K562 (cell line): ENCODE measurements at regions not wholly inside any gene's neighbourhood (a gene's known extent, or its start where the extent isn't known, plus 50 kb on each side); places are given as distances from the start of the nearest gene placed in this dataset.
A peak's percentile ranks its signal among the peaks of the same experiment; 100 is the strongest.

Experiments
- ATF7 ChIP-seq: fragments of 450-650 bp; IDR thresholded peaks from 2 replicates; pipeline ENCODE4 v1.7.1; 2014; ENCODE audit warnings: mild to moderate bottlenecking, moderate library complexity
- BCL6 ChIP-seq: fragments of 250-450 bp; sonication (Bioruptor Pico); IDR thresholded peaks from 2 replicates; pipeline ENCODE4 v1.4.0; 2020
- CBFA2T2 ChIP-seq: fragments of 450-650 bp; conservative IDR thresholded peaks from 2 replicates; pipeline ENCODE4 v1.6.1; 2017; ENCODE audit warnings: mild to moderate bottlenecking
- ELF4 ChIP-seq: fragments of 450-650 bp; formaldehyde crosslinking; IDR thresholded peaks from 2 replicates; pipeline ENCODE4 v1.4.0; 2022; ENCODE audit warnings: missing genetic modification characterization
- FOXM1 ChIP-seq, 2 experiments: fragments of 450-650 bp in 1 of 2; sonication (generic) in 1 of 2; formaldehyde crosslinking in 1 of 2; IDR thresholded peaks; 2 replicates each; pipeline versions ENCODE4 v1.6.1 to v1.9.0; 2017 to 2022; ENCODE audit warnings: low read depth in 2 of 2, mild to moderate bottlenecking in 2 of 2, missing genetic modification reagents in 1 of 2, moderate library complexity in 1 of 2
- GATAD2A ChIP-seq: fragments of 450-650 bp; IDR thresholded peaks from 2 replicates; pipeline ENCODE4 v1.6.1; 2017
- GATAD2B ChIP-seq: fragments of 450-650 bp; IDR thresholded peaks from 2 replicates; pipeline ENCODE4 v1.6.1; 2017; ENCODE audit warnings: mild to moderate bottlenecking, borderline replicate concordance
- KHSRP ChIP-seq: fragments of 450-650 bp; IDR thresholded peaks from 2 replicates; pipeline ENCODE4 v1.6.1; 2017
- MAZ ChIP-seq, 2 experiments: fragments of 450-650 bp in 1 of 2; sonication (generic) in 1 of 2; formaldehyde crosslinking; IDR thresholded peaks in 1 of 2; conservative IDR thresholded peaks in 1 of 2; 2 replicates each; pipeline versions ENCODE4 v1.4.0 to v1.5.0; 2020; ENCODE audit warnings: mild to moderate bottlenecking in 1 of 2, missing genetic modification reagents in 1 of 2
- MTA2 ChIP-seq: fragments of 450-650 bp; IDR thresholded peaks from 2 replicates; pipeline ENCODE4 v1.6.1; 2016; ENCODE audit warnings: low read depth
- OTX1 ChIP-seq: fragments of 450-650 bp; formaldehyde crosslinking; IDR thresholded peaks from 2 replicates; pipeline ENCODE4 v1.4.0; 2022; ENCODE audit warnings: mild to moderate bottlenecking
- RCOR1 ChIP-seq, 2 experiments: IDR thresholded peaks; 2 replicates each; pipeline ENCODE4 v1.6.1; 2012; ENCODE audit warnings: low read depth in 2 of 2, low read length in 2 of 2, borderline replicate concordance in 1 of 2, improper control_type of control experiment in 1 of 2
- SMAD3 ChIP-seq: fragments of 450-650 bp; formaldehyde crosslinking; conservative IDR thresholded peaks from 2 replicates; pipeline ENCODE4 v1.4.0; 2020; ENCODE audit warnings: mild to moderate bottlenecking
- ZNF197 ChIP-seq: fragments of 200-800 bp; sonication (Bioruptor generic); IDR thresholded peaks from 2 replicates; pipeline ENCODE4 v1.6.1; 2016; ENCODE audit warnings: low read depth, missing genetic modification characterization, missing compliant biosample characterization
- ZNF239 ChIP-seq: fragments of 250-450 bp; sonication (Bioruptor Pico); IDR thresholded peaks from 2 replicates; pipeline ENCODE4 v1.4.0; 2020; ENCODE audit warnings: mild to moderate bottlenecking
- ZNF311 ChIP-seq: fragments of 250-450 bp; sonication (Bioruptor Pico); IDR thresholded peaks from 2 replicates; pipeline ENCODE4 v1.4.0; 2020; ENCODE audit warnings: mild to moderate bottlenecking, moderate library complexity
- ZNF41 ChIP-seq: fragments of 250-450 bp; sonication (Bioruptor Pico); conservative IDR thresholded peaks from 2 replicates; pipeline ENCODE4 v1.4.0; 2020; ENCODE audit warnings: mild to moderate bottlenecking
- TF ChIP-seq, protein P1 (sequence below): fragments of 450-650 bp; IDR thresholded peaks from 2 replicates; pipeline ENCODE4 v1.6.1; 2014; ENCODE audit warnings: low read depth, mild to moderate bottlenecking, moderate library complexity, borderline replicate concordance
- TF ChIP-seq, protein P2 (sequence below): fragments of 450-650 bp; IDR thresholded peaks from 2 replicates; pipeline ENCODE4 v1.6.1; 2016; ENCODE audit warnings: mild to moderate bottlenecking
- TF ChIP-seq, protein P3 (sequence below), 3 experiments: fragments of 200-800 bp in 1 of 3; fragments of 250-450 bp in 1 of 3; fragments of 450-650 bp in 1 of 3; sonication (Bioruptor Pico) in 1 of 3; sonication (Bioruptor generic) in 1 of 3; formaldehyde crosslinking in 1 of 3; IDR thresholded peaks; 2 replicates each; pipeline versions ENCODE4 v1.6.1 to v1.8.0; 2016 to 2022; ENCODE audit warnings: mild to moderate bottlenecking in 2 of 3, missing genetic modification characterization in 2 of 3, missing compliant biosample characterization in 1 of 3, moderate library complexity in 1 of 3

DNA sequence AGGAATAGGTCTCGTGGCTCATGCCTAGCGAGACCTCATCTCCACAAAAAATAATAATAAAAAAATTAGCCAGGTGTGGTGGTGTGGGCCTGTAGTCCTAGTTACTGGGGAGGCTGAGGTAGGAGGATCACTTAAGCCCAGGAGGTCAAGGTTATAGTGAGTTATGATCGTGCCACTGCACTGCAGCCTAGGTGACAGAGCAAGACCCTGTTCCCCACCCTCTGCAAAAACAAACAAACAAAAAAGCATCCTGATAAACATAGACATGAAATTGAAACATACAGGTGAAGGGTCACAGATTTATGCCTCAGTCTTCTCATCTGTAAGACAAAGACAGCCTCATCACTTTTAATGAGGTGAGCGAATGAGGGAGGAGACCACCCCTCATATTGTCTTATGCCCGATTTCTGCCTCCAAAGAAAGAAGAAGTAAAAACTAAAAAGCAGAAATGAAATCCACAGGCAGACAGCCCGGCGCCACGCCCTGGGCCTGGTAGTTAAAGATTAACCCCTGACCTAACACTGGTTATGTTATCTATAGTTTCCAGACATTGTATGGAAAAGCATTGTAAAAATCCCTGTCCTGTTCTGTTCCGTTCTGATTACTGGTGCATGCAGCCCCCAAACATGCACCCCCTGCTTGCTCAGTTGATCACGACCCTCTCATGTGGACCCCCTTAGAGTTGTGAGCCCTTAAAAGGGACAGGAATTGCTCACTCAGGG is 138.5 kb downstream of the OR2B2 start (continued):
- TF ChIP-seq GATAD2B: peak; percentile 47; the same call in 1 of the 2 replicates
- peak; percentile 79 for TF ChIP-seq GATAD2A
- peak; percentile 30 for TF ChIP-seq ZNF239 (CRISPR knock-in tag)
- TF ChIP-seq ZNF41: peak; percentile 77; the same call in 1 of the 2 replicates
- TF ChIP-seq ATF7: peak; percentile 85
- peak; percentile 44 to 55; a peak in 3 of 4 replicates for TF ChIP-seq MAZ (CRISPR knock-in tag; conservative IDR thresholded peaks at IDR 0.05 in 1 of 2, IDR thresholded peaks at IDR 0.05 in 1 of 2)
- TF ChIP-seq, protein P1, sequence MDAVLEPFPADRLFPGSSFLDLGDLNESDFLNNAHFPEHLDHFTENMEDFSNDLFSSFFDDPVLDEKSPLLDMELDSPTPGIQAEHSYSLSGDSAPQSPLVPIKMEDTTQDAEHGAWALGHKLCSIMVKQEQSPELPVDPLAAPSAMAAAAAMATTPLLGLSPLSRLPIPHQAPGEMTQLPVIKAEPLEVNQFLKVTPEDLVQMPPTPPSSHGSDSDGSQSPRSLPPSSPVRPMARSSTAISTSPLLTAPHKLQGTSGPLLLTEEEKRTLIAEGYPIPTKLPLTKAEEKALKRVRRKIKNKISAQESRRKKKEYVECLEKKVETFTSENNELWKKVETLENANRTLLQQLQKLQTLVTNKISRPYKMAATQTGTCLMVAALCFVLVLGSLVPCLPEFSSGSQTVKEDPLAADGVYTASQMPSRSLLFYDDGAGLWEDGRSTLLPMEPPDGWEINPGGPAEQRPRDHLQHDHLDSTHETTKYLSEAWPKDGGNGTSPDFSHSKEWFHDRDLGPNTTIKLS: peak; percentile 63; the same call in 1 of the 2 replicates
- peak; percentile 91 for TF ChIP-seq ELF4 (CRISPR knock-in tag)
- peak; percentile 82 for TF ChIP-seq ZNF311 (CRISPR knock-in tag)
- TF ChIP-seq OTX1 (CRISPR knock-in tag): 0 out of 2 replicates have a peak, but pooled peaks have one; percentile 44
- peak; percentile 98 for TF ChIP-seq CBFA2T2
- TF ChIP-seq, protein P2, sequence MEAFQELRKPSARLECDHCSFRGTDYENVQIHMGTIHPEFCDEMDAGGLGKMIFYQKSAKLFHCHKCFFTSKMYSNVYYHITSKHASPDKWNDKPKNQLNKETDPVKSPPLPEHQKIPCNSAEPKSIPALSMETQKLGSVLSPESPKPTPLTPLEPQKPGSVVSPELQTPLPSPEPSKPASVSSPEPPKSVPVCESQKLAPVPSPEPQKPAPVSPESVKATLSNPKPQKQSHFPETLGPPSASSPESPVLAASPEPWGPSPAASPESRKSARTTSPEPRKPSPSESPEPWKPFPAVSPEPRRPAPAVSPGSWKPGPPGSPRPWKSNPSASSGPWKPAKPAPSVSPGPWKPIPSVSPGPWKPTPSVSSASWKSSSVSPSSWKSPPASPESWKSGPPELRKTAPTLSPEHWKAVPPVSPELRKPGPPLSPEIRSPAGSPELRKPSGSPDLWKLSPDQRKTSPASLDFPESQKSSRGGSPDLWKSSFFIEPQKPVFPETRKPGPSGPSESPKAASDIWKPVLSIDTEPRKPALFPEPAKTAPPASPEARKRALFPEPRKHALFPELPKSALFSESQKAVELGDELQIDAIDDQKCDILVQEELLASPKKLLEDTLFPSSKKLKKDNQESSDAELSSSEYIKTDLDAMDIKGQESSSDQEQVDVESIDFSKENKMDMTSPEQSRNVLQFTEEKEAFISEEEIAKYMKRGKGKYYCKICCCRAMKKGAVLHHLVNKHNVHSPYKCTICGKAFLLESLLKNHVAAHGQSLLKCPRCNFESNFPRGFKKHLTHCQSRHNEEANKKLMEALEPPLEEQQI: peak; percentile 81
- TF ChIP-seq MTA2: peak; percentile 99
- peak; percentile 89 to 97 for TF ChIP-seq RCOR1 (IDR thresholded peaks at IDR 0.05; ENCODE audit: borderline replicate concordance in 1 of 2, low read depth in 2 of 2, low read length in 2 of 2)
- TF ChIP-seq, protein P3, sequence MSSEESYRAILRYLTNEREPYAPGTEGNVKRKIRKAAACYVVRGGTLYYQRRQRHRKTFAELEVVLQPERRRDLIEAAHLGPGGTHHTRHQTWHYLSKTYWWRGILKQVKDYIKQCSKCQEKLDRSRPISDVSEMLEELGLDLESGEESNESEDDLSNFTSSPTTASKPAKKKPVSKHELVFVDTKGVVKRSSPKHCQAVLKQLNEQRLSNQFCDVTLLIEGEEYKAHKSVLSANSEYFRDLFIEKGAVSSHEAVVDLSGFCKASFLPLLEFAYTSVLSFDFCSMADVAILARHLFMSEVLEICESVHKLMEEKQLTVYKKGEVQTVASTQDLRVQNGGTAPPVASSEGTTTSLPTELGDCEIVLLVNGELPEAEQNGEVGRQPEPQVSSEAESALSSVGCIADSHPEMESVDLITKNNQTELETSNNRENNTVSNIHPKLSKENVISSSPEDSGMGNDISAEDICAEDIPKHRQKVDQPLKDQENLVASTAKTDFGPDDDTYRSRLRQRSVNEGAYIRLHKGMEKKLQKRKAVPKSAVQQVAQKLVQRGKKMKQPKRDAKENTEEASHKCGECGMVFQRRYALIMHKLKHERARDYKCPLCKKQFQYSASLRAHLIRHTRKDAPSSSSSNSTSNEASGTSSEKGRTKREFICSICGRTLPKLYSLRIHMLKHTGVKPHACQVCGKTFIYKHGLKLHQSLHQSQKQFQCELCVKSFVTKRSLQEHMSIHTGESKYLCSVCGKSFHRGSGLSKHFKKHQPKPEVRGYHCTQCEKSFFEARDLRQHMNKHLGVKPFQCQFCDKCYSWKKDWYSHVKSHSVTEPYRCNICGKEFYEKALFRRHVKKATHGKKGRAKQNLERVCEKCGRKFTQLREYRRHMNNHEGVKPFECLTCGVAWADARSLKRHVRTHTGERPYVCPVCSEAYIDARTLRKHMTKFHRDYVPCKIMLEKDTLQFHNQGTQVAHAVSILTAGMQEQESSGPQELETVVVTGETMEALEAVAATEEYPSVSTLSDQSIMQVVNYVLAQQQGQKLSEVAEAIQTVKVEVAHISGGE (CRISPR knock-in tag; IDR thresholded peaks at IDR 0.05): peak in 1 of 3 experiments; percentile 63; a peak in 1 of 6 replicates
- peak; percentile 64; the same call in 1 of the 2 replicates for TF ChIP-seq ZNF197 (CRISPR knock-in tag)
- peak; percentile 94 for TF ChIP-seq FOXM1 (IDR thresholded peaks at IDR 0.05; ENCODE audit: low read depth)
- TF ChIP-seq FOXM1 (CRISPR knock-in tag; IDR thresholded peaks at IDR 0.05; ENCODE audit: low read depth): 0 out of 2 replicates have a peak, but pooled peaks have one; percentile 51
- peak; percentile 85 for TF ChIP-seq KHSRP
- peak; percentile 66; the same call in 1 of the 2 replicates for TF ChIP-seq BCL6 (CRISPR knock-in tag)
- TF ChIP-seq SMAD3 (CRISPR knock-in tag): peak; percentile 88
